GM23338 (cell line): ENCODE measurements at regions not wholly inside any gene's neighbourhood (a gene's known extent, or its start where the extent isn't known, plus 50 kb on each side); places are given as distances from the start of the nearest gene placed in this dataset.

Experiments used
- ATAC-seq: fragments of 200-7000 bp; cut with Tn5 transposase; 3 replicates; pipeline ENCODE4 v1.9.1; 2020
- DNase-seq: peaks from one replicate; pipeline ENCODE4 v3.0.0-alpha.2; 2015; ENCODE audit warnings: low spot score
- H2AFZ ChIP-seq: fragments of 200-600 bp; sonication (generic); 2 replicates; pipeline ENCODE4 v1.8.0; 2016; ENCODE audit warnings: antibody characterized with exemption, mild to moderate bottlenecking, moderate library complexity
- H3F3A ChIP-seq: fragments of 200-600 bp; sonication (generic); replicated peaks from 2 replicates; pipeline ENCODE4 v1.8.0; 2017; ENCODE audit warnings: antibody characterized with exemption, mixed run types, low read depth
- H3K27ac ChIP-seq: fragments of 200-600 bp; sonication (generic); 2 replicates; pipeline ENCODE4 v1.6.1; 2016; ENCODE audit warnings: low read depth
- H3K27me3 ChIP-seq: fragments of 200-600 bp; sonication (generic); 2 replicates; pipeline ENCODE4 v1.8.0; 2016; ENCODE audit warnings: mild to moderate bottlenecking, mixed run types, moderate library complexity; ENCODE audit not compliant: insufficient read depth
- H3K36me3 ChIP-seq: fragments of 200-600 bp; sonication (generic); 2 replicates; pipeline ENCODE4 v1.8.0; 2016; ENCODE audit warnings: mild to moderate bottlenecking; ENCODE audit not compliant: insufficient read depth
- H3K4me1 ChIP-seq: fragments of 200-600 bp; sonication (generic); 2 replicates; pipeline ENCODE4 v1.8.0; 2016; ENCODE audit warnings: mild to moderate bottlenecking, moderate library complexity; ENCODE audit not compliant: insufficient read depth
- H3K4me2 ChIP-seq: fragments of 200-600 bp; sonication (generic); 2 replicates; pipeline ENCODE4 v1.7.1; 2017; ENCODE audit warnings: mixed run types
- H3K4me3 ChIP-seq: fragments of 200-600 bp; sonication (generic); 2 replicates; pipeline ENCODE4 v1.6.1; 2016; ENCODE audit warnings: mixed run types
- H3K79me2 ChIP-seq: fragments of 200-600 bp; sonication (generic); replicated peaks from 2 replicates; pipeline ENCODE4 v1.8.0; 2017; ENCODE audit warnings: mild to moderate bottlenecking; ENCODE audit not compliant: insufficient read depth
- H3K9me2 ChIP-seq: fragments of 200-600 bp; sonication (generic); 2 replicates; pipeline ENCODE4 v1.8.0; 2017; ENCODE audit not compliant: insufficient read depth
- H4K20me1 ChIP-seq: fragments of 200-600 bp; sonication (generic); replicated peaks from 2 replicates; pipeline ENCODE4 v1.8.0; 2017; ENCODE audit warnings: mild to moderate bottlenecking; ENCODE audit not compliant: insufficient read depth
- H3K27ac Mint-ChIP-seq: 2 replicates; pipeline ENCODE4 v1.8.0; 2020; ENCODE audit warnings: inconsistent platforms, mild to moderate bottlenecking, moderate library complexity, mixed read lengths
- H3K27me3 Mint-ChIP-seq: 3 replicates; pipeline ENCODE4 v1.8.0; 2022; ENCODE audit warnings: low read depth, mild to moderate bottlenecking, moderate library complexity, mixed read lengths, inconsistent platforms; ENCODE audit not compliant: insufficient read depth, poor library complexity
- H3K36me3 Mint-ChIP-seq: 3 replicates; pipeline ENCODE4 v1.8.0; 2021; ENCODE audit warnings: low read depth, mild to moderate bottlenecking, inconsistent platforms, moderate library complexity, mixed read lengths
- H3K4me1 Mint-ChIP-seq: 3 replicates; pipeline ENCODE4 v1.8.0; 2020; ENCODE audit warnings: mild to moderate bottlenecking, inconsistent platforms, mixed read lengths
- H3K4me3 Mint-ChIP-seq: 3 replicates; pipeline ENCODE4 v1.8.0; 2021; ENCODE audit warnings: moderate library complexity, mild to moderate bottlenecking, inconsistent platforms, mixed read lengths
- H3K9me3 Mint-ChIP-seq: 3 replicates; pipeline ENCODE4 v1.8.0; 2020; ENCODE audit warnings: moderate library complexity, mild to moderate bottlenecking, inconsistent platforms, mixed read lengths
- EZH2 ChIP-seq: fragments of 200-600 bp; sonication (generic); IDR thresholded peaks from one replicate; pipeline ENCODE4 v1.8.0; 2017; ENCODE audit warnings: antibody characterized with exemption, mild to moderate bottlenecking, low read depth; ENCODE audit not compliant: unreplicated experiment
- EZH2phosphoT487 ChIP-seq: fragments of 200-600 bp; sonication (generic); IDR thresholded peaks from one replicate; pipeline ENCODE4 v1.8.1; 2018; ENCODE audit warnings: antibody characterized with exemption; ENCODE audit not compliant: unreplicated experiment
- JUNB ChIP-seq: IDR thresholded peaks from one replicate; pipeline ENCODE4 v1.6.1; 2016; ENCODE audit warnings: antibody characterized with exemption; ENCODE audit not compliant: unreplicated experiment
- NANOG ChIP-seq: IDR thresholded peaks from 2 replicates; pipeline ENCODE4 v1.6.1; 2016; ENCODE audit warnings: antibody characterized with exemption, borderline replicate concordance
- POLR2AphosphoS5 ChIP-seq: IDR thresholded peaks from 2 replicates; pipeline ENCODE4 v1.6.1; 2016; ENCODE audit warnings: antibody characterized with exemption, low read depth
- STAT1 ChIP-seq: IDR thresholded peaks from one replicate; pipeline ENCODE4 v1.6.1; 2016; ENCODE audit warnings: antibody characterized with exemption; ENCODE audit not compliant: unreplicated experiment
- ZNF114 ChIP-seq: fragments of 250-450 bp; sonication (Bioruptor Pico); IDR thresholded peaks from 2 replicates; pipeline ENCODE4 v1.5.0; 2020; ENCODE audit warnings: mild to moderate bottlenecking, moderate library complexity
- ZNF331 ChIP-seq: fragments of 250-450 bp; sonication (Bioruptor Pico); IDR thresholded peaks from 2 replicates; pipeline ENCODE4 v1.5.0; 2020; ENCODE audit warnings: low read depth, mild to moderate bottlenecking, moderate library complexity
- TF ChIP-seq, protein P1 (sequence below): fragments of 250-450 bp; sonication (Bioruptor Pico); IDR thresholded peaks from 2 replicates; pipeline ENCODE4 v1.5.0; 2020; ENCODE audit warnings: mild to moderate bottlenecking, moderate library complexity
- TF ChIP-seq, protein P2 (sequence below): IDR thresholded peaks from 2 replicates; pipeline ENCODE4 v1.6.1; 2016; ENCODE audit warnings: antibody characterized with exemption
- TF ChIP-seq, protein P3 (sequence below), 2 experiments: fragments of 200-600 bp in 1 of 2; sonication (generic) in 1 of 2; conservative IDR thresholded peaks; 2 replicates each; pipeline versions ENCODE4 v1.5.1 to v1.6.1; 2016 to 2017; ENCODE audit warnings: antibody characterized with exemption in 2 of 2, low read depth in 2 of 2, mild to moderate bottlenecking in 2 of 2, moderate library complexity in 1 of 2
- TF ChIP-seq, protein P4 (sequence below): IDR thresholded peaks from one replicate; pipeline ENCODE4 v1.6.1; 2018; ENCODE audit warnings: antibody characterized with exemption; ENCODE audit not compliant: unreplicated experiment

DNA sequence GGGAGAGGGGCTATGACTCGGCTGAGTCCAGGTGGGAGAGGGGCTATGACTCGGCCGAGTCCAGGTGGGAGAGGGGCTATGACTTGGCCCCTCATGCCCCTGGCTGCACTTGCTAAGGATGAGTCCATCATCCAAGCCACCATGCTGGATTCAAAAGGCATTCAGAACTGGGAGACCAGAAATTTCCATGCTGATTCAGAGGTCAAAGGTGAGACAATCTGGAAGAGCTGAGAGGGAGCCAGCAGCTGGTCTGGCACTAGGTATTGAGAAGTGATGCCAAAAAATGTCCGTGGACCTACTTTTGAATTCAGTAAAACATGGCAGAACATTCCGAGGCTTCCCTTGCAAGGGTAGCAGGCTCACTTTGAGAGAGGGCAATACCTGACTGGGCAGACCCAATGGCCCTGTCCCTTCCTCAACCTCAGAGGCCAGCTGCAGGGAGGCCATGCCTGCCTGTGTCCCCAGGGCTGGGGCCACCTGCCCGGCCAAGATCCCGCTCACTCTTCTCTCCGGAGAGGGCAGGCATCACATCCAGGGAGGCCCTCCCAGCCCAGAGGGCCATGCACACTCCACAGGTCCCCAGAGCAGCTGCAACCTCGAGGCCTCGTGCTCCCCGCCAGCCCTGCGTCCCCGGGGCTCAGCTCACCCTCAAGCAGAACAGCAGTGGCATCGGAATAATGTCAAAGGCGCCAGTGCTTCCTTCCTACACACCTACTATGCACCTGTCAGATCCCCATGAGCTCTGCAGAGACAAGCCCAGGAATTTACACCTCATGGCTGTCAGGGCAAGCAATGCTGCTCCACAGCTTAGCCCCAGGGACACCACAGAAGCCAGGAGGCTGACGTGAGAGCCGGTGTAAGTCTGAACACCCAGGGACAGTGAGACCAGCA lies 80.2 kb upstream of the GPC1 start (continued):
- TF ChIP-seq, protein P1, sequence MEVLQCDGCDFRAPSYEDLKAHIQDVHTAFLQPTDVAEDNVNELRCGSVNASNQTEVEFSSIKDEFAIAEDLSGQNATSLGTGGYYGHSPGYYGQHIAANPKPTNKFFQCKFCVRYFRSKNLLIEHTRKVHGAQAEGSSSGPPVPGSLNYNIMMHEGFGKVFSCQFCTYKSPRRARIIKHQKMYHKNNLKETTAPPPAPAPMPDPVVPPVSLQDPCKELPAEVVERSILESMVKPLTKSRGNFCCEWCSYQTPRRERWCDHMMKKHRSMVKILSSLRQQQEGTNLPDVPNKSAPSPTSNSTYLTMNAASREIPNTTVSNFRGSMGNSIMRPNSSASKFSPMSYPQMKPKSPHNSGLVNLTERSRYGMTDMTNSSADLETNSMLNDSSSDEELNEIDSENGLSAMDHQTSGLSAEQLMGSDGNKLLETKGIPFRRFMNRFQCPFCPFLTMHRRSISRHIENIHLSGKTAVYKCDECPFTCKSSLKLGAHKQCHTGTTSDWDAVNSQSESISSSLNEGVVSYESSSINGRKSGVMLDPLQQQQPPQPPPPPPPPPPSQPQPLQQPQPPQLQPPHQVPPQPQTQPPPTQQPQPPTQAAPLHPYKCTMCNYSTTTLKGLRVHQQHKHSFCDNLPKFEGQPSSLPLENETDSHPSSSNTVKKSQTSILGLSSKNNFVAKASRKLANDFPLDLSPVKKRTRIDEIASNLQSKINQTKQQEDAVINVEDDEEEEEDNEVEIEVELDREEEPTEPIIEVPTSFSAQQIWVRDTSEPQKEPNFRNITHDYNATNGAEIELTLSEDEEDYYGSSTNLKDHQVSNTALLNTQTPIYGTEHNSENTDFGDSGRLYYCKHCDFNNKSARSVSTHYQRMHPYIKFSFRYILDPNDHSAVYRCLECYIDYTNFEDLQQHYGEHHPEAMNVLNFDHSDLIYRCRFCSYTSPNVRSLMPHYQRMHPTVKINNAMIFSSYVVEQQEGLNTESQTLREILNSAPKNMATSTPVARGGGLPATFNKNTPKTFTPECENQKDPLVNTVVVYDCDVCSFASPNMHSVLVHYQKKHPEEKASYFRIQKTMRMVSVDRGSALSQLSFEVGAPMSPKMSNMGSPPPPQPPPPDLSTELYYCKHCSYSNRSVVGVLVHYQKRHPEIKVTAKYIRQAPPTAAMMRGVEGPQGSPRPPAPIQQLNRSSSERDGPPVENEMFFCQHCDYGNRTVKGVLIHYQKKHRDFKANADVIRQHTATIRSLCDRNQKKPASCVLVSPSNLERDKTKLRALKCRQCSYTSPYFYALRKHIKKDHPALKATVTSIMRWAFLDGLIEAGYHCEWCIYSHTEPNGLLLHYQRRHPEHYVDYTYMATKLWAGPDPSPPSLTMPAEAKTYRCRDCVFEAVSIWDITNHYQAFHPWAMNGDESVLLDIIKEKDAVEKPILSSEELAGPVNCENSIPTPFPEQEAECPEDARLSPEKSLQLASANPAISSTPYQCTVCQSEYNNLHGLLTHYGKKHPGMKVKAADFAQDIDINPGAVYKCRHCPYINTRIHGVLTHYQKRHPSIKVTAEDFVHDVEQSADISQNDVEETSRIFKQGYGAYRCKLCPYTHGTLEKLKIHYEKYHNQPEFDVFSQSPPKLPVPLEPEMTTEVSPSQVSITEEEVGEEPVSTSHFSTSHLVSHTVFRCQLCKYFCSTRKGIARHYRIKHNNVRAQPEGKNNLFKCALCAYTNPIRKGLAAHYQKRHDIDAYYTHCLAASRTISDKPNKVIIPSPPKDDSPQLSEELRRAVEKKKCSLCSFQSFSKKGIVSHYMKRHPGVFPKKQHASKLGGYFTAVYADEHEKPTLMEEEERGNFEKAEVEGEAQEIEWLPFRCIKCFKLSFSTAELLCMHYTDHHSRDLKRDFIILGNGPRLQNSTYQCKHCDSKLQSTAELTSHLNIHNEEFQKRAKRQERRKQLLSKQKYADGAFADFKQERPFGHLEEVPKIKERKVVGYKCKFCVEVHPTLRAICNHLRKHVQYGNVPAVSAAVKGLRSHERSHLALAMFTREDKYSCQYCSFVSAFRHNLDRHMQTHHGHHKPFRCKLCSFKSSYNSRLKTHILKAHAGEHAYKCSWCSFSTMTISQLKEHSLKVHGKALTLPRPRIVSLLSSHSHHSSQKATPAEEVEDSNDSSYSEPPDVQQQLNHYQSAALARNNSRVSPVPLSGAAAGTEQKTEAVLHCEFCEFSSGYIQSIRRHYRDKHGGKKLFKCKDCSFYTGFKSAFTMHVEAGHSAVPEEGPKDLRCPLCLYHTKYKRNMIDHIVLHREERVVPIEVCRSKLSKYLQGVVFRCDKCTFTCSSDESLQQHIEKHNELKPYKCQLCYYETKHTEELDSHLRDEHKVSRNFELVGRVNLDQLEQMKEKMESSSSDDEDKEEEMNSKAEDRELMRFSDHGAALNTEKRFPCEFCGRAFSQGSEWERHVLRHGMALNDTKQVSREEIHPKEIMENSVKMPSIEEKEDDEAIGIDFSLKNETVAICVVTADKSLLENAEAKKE (CRISPR knock-in tag), result no peak

DNA sequence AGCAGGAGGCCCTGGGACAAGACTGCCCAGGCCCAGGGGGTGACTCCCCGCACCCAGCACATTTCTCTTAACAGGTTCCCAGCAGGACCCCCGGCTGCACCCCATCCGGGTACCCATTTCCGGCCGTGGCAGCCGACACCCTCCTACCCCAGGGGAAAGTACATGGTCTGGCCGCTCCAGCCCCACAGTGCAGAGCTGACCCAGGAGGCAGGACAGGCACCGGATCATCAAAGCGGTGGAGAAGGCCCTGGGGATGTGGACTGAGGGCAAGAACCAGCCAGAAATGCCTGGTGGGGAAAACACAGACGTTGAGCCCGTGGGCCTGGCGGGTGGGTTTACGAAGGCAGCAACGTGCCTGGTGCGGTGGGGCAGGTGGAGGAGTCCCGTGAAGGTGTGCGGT lies 79.5 kb upstream of the GPC1 start:
- H3K79me2 ChIP-seq, result no peaks in the 10 kb centered on the region
- H3K9me2 ChIP-seq, result no peaks in the 10 kb centered on the region
- Mint-ChIP-seq H3K4me1 (no peaks in the 10 kb centered on the region), H3K27ac (peak overlapping the region; percentile 80), H3K36me3 (peaks cover 6% of the 10 kb centered on the region; the same call in 2 of the 3 replicates), H3K4me3 (no peak overlapping the region), H3K9me3 (peaks cover 12% of the 10 kb centered on the region), H3K27me3 (peaks cover 10% of the 10 kb centered on the region)
- no peaks in the 10 kb centered on the region for H3K4me1 ChIP-seq
- no peak overlapping the region for H3K27ac ChIP-seq
- no peak overlapping the region for H2AFZ ChIP-seq
- no peaks in the 10 kb centered on the region for H4K20me1 ChIP-seq
- H3K4me2 ChIP-seq, result no peak overlapping the region
- no peaks in the 10 kb centered on the region for H3F3A ChIP-seq
- no peaks in the 10 kb centered on the region for H3K27me3 ChIP-seq
- no peak for ATAC-seq
- DNase-seq, result no peak
- H3K36me3 ChIP-seq, result no peaks in the 10 kb centered on the region
- H3K4me3 ChIP-seq, result no peak overlapping the region
- TF ChIP-seq ZNF114 (CRISPR knock-in tag) (no peak), POLR2AphosphoS5 (no peak), STAT1 (no peak), EZH2phosphoT487 (no peak), JUNB (no peak), ZNF331 (CRISPR knock-in tag) (no peak), EZH2 (no peak), NANOG (no peak)
- TF ChIP-seq, protein P2, sequence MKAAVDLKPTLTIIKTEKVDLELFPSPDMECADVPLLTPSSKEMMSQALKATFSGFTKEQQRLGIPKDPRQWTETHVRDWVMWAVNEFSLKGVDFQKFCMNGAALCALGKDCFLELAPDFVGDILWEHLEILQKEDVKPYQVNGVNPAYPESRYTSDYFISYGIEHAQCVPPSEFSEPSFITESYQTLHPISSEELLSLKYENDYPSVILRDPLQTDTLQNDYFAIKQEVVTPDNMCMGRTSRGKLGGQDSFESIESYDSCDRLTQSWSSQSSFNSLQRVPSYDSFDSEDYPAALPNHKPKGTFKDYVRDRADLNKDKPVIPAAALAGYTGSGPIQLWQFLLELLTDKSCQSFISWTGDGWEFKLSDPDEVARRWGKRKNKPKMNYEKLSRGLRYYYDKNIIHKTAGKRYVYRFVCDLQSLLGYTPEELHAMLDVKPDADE, result no peak
- TF ChIP-seq, protein P3, sequence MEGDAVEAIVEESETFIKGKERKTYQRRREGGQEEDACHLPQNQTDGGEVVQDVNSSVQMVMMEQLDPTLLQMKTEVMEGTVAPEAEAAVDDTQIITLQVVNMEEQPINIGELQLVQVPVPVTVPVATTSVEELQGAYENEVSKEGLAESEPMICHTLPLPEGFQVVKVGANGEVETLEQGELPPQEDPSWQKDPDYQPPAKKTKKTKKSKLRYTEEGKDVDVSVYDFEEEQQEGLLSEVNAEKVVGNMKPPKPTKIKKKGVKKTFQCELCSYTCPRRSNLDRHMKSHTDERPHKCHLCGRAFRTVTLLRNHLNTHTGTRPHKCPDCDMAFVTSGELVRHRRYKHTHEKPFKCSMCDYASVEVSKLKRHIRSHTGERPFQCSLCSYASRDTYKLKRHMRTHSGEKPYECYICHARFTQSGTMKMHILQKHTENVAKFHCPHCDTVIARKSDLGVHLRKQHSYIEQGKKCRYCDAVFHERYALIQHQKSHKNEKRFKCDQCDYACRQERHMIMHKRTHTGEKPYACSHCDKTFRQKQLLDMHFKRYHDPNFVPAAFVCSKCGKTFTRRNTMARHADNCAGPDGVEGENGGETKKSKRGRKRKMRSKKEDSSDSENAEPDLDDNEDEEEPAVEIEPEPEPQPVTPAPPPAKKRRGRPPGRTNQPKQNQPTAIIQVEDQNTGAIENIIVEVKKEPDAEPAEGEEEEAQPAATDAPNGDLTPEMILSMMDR (conservative IDR thresholded peaks at IDR 0.05; ENCODE audit: low read depth in 2 of 2), result no peak
- TF ChIP-seq, protein P4, sequence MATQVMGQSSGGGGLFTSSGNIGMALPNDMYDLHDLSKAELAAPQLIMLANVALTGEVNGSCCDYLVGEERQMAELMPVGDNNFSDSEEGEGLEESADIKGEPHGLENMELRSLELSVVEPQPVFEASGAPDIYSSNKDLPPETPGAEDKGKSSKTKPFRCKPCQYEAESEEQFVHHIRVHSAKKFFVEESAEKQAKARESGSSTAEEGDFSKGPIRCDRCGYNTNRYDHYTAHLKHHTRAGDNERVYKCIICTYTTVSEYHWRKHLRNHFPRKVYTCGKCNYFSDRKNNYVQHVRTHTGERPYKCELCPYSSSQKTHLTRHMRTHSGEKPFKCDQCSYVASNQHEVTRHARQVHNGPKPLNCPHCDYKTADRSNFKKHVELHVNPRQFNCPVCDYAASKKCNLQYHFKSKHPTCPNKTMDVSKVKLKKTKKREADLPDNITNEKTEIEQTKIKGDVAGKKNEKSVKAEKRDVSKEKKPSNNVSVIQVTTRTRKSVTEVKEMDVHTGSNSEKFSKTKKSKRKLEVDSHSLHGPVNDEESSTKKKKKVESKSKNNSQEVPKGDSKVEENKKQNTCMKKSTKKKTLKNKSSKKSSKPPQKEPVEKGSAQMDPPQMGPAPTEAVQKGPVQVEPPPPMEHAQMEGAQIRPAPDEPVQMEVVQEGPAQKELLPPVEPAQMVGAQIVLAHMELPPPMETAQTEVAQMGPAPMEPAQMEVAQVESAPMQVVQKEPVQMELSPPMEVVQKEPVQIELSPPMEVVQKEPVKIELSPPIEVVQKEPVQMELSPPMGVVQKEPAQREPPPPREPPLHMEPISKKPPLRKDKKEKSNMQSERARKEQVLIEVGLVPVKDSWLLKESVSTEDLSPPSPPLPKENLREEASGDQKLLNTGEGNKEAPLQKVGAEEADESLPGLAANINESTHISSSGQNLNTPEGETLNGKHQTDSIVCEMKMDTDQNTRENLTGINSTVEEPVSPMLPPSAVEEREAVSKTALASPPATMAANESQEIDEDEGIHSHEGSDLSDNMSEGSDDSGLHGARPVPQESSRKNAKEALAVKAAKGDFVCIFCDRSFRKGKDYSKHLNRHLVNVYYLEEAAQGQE, result no peak
